Liver (tissue), 7 donors: ENCODE measurements at regions not wholly inside any gene's neighbourhood (a gene's known extent, or its start where the extent isn't known, plus 50 kb on each side); places are given as distances from the start of the nearest gene placed in this dataset.
"Not testable (repeated sequence)": the region's sequence is repeated elsewhere in the genome, so short reads cannot be mapped to it uniquely, and the experiment has no call there.

Experiments
- DNase-seq: peaks from one replicate; pipeline ENCODE4 v3.0.0-alpha.2; 2017; ENCODE audit warnings: low spot score
- H3K27ac ChIP-seq, 2 donors: one replicate each; pipeline ENCODE4 v1.7.0; 2013; ENCODE audit warnings: inconsistent platforms in 2 of 2, low read length in 2 of 2, control low read depth in 1 of 2, low read depth in 1 of 2, mild to moderate bottlenecking in 1 of 2
- H3K27me3 ChIP-seq, 4 donors: one replicate each; pipeline versions ENCODE4 v1.6.1 to v1.7.0; 2013; ENCODE audit warnings: low read length in 3 of 4, inconsistent platforms in 1 of 4, mild to moderate bottlenecking in 1 of 4, moderate library complexity in 1 of 4; ENCODE audit not compliant: control insufficient read depth in 4 of 4, insufficient read depth in 4 of 4
- H3K36me3 ChIP-seq, 4 donors: one replicate each; pipeline versions ENCODE4 v1.6.1 to v1.7.0; 2013; ENCODE audit warnings: low read length in 3 of 4, mild to moderate bottlenecking in 3 of 4, low read depth in 1 of 4, moderate library complexity in 1 of 4; ENCODE audit not compliant: control insufficient read depth in 4 of 4, insufficient read depth in 3 of 4
- H3K4me1 ChIP-seq, 4 donors: one replicate each; pipeline versions ENCODE4 v1.6.1 to v1.7.0; 2013; ENCODE audit warnings: low read length in 3 of 4, mild to moderate bottlenecking in 3 of 4, moderate library complexity in 1 of 4; ENCODE audit not compliant: control insufficient read depth in 4 of 4, insufficient read depth in 4 of 4
- H3K4me3 ChIP-seq, 3 donors: one replicate each; pipeline versions ENCODE4 v1.6.1 to v1.7.0; 2013; ENCODE audit warnings: low read length in 3 of 3, control low read depth in 1 of 3, low read depth in 1 of 3, mild to moderate bottlenecking in 1 of 3
- H3K9ac ChIP-seq, 2 donors: one replicate each; pipeline ENCODE4 v1.7.0; 2013; ENCODE audit warnings: low read length in 2 of 2, mild to moderate bottlenecking in 2 of 2, moderate library complexity in 2 of 2, control low read depth in 1 of 2, low read depth in 1 of 2
- H3K9me3 ChIP-seq, 4 donors: one replicate each; pipeline versions ENCODE4 v1.6.1 to v1.7.0; 2013; ENCODE audit warnings: low read length in 3 of 4; ENCODE audit not compliant: control insufficient read depth in 4 of 4
- RAD21 ChIP-seq, 2 donors: IDR thresholded peaks; 2 replicates each; pipeline ENCODE4 v1.6.1; 2016; ENCODE audit warnings: antibody characterized with exemption in 2 of 2, mild to moderate bottlenecking in 2 of 2
- WGBS: extraction: QIAGEN DNeasy Blood & Tissue Kit; methylation state at CpG from one replicate; pipeline ENCODE4 v1.1.7; 2013; 5-methylcytosine and 5-hydroxymethylcytosine counted together
- donor health status: healthy.
- donor health status: healthy.
- donor health status: healthy.
- donor health status: healthy.

- WGBS = 81% methylated on average over 1 of the region's 1 CpG
- not testable (repeated sequence) for DNase-seq, H3K36me3 ChIP-seq, H3K4me1 ChIP-seq, H3K4me3 ChIP-seq, H3K27me3 ChIP-seq, H3K9ac ChIP-seq, H3K27ac ChIP-seq, H3K9me3 ChIP-seq
Measured at GRCh38 chr15:31636911-31637310, 310.3 kb downstream of the KLF13 start.

- H3K9ac ChIP-seq, H3K27ac ChIP-seq, H3K4me1 ChIP-seq, H3K9me3 ChIP-seq, DNase-seq, H3K36me3 ChIP-seq, H3K4me3 ChIP-seq, H3K27me3 ChIP-seq: not testable (repeated sequence)
- WGBS = 56% methylated on average over 3 of the region's 5 CpGs
Measured at GRCh38 chr15:31643955-31644354, 317.3 kb downstream of the KLF13 start.

GRCh38 chr15:31644761-31645160 is 318.1 kb downstream of the KLF13 start:
- H3K9ac ChIP-seq, H3K27ac ChIP-seq, H3K36me3 ChIP-seq, H3K4me1 ChIP-seq, H3K27me3 ChIP-seq, DNase-seq, H3K4me3 ChIP-seq, H3K9me3 ChIP-seq: not testable (repeated sequence)
- WGBS = 74% methylated on average over 3 of the region's 3 CpGs

- not testable (repeated sequence) for H3K4me1 ChIP-seq, H3K9me3 ChIP-seq, H3K27me3 ChIP-seq, H3K4me3 ChIP-seq, H3K9ac ChIP-seq, H3K27ac ChIP-seq, H3K36me3 ChIP-seq, DNase-seq
- 61% methylated on average over 4 of the region's 5 CpGs for WGBS
Measured at GRCh38 chr15:31647337-31647826, 320.7 kb downstream of the KLF13 start.

GRCh38 chr15:31649634-31650033 is 323.0 kb downstream of the KLF13 start:
- H3K36me3 ChIP-seq, H3K4me1 ChIP-seq, DNase-seq, H3K9me3 ChIP-seq, H3K27ac ChIP-seq, H3K27me3 ChIP-seq, H3K9ac ChIP-seq, H3K4me3 ChIP-seq: not testable (repeated sequence)
- 73% methylated on average over 7 of the region's 7 CpGs for WGBS

- not testable (repeated sequence) for H3K4me1 ChIP-seq, H3K9me3 ChIP-seq, H3K4me3 ChIP-seq, H3K36me3 ChIP-seq, H3K27me3 ChIP-seq, DNase-seq, H3K27ac ChIP-seq, H3K9ac ChIP-seq
- TF ChIP-seq RAD21 (IDR thresholded peaks at IDR 0.05) = peak in 1 of 2 donors; percentile 31
- 0% methylated on average over 1 of the region's 6 CpGs for WGBS
Measured at GRCh38 chr15:31650055-31650701, 323.5 kb downstream of the KLF13 start.

GRCh38 chr15:31656915-31657314 is 330.3 kb downstream of the KLF13 start:
- not testable (repeated sequence) for H3K9me3 ChIP-seq, H3K4me3 ChIP-seq, H3K27me3 ChIP-seq, H3K27ac ChIP-seq, H3K4me1 ChIP-seq, DNase-seq, H3K9ac ChIP-seq, H3K36me3 ChIP-seq
- WGBS = 87% methylated on average over 8 of the region's 8 CpGs
